Activated T-helper 9 cell treated with anti-CD3 and anti-CD28 coated beads, Interleukin-2, amount 50 U/mL, for 16 hours (primary cell): ENCODE measurements at regions not wholly inside any gene's neighbourhood (a gene's known extent, or its start where the extent isn't known, plus 50 kb on each side); places are given as distances from the start of the nearest gene placed in this dataset.
"Not testable (repeated sequence)": the region's sequence is repeated elsewhere in the genome, so short reads cannot be mapped to it uniquely, and the experiment has no call there.

Experiments
- DNase-seq: peaks from one replicate; pipeline ENCODE4 v3.0.0-alpha.2; 2020; ENCODE audit warnings: low read depth

- no peak for DNase-seq
Observed at GRCh38 chr12:89154743-89155499, 197.4 kb downstream of the DUSP6 start.

- DNase-seq, result no peak
Observed at GRCh38 chr12:89153341-89153740, 199.0 kb downstream of the DUSP6 start.

DNA sequence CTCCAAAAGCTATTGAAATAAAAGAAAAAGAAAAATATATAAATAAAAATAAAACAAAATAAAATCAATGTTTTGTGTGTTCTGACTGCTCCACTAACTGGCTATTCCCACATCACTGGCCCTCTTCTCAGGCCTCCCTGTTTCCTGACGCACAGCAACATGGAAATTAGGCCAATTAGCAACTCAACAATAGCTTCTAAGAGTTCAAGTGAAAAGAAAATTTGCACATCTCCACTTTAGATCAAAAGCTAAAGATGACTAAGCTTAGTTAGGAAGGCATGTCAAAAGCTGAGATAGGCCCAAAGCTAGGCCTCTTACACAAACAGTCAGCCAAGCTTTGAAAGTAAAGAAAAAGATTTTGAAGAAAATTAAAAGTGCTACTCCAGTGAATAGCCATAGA is 200.8 kb downstream of the DUSP6 start:
- DNase-seq, result no peak

GRCh38 chr12:89150789-89151188 is 201.5 kb downstream of the DUSP6 start:
- DNase-seq, result not testable (repeated sequence)

DNA sequence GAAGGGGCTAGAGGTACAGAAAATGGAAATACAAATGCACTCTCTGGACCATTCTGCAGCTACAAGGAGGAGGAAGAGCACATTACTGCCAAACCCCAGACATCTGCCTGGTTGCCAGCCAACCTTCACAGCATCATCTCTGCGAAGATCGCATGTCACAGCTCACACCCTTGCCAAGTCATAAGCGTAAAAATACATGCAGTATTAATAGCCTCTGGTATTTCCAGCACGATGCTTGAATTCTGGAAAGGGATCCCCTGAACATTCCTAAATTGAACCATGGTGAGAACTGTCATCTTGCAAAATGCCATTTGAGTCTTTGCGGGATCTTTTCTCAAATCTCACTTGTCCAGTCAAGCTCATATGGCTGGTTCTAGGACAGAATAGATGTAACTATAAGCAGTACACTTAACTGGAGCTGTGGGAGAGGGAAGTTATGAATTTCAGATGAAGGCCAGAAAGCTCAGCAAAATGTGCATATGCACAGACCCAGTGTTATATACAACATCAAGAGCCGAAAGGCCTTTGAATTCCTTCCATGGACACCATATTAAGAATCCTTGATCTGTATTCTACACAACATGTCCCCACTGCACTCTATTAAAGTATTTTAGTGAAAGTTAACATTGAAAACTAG is 211.6 kb downstream of the DUSP6 start:
- DNase-seq, result no peak

DNA sequence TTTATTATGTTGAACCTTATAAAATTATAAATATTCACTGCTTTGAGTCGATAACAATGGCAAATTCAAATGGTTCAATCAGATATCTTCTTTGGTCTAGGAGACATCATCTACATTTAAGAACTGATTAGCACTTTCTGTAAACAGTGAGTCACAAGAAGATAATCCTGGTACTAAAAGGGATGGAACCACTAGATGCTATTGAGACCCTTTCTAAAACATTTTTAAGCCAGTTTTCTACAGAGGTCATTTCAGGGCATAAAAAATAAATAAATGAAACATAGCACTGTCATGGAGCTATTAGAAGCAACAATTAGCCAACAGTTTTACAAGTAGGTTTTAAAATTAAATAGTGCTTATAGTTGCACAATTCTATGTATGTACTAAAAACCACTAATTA is 212.2 kb downstream of the DUSP6 start:
- DNase-seq, result no peak

DNA sequence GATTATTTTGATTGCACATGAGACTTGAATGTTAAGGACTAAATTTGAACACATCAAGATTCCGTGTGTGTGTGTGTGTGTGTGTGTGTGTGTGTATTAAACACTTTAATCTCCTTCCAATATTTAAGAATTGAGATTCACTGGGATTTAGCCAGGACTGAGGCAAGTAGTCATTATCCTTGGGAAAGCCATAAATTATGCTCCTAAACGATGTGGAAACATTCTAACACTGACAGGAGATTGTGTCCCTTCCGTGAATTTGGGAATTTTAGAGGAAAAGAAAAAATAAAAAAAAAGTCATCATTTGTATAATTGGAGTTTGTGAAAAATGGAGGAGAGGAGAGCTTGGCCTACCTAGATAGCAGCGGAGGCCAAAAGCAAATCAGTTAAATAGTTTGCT is 212.9 kb downstream of the DUSP6 start:
- DNase-seq, result no peak

- no peak for DNase-seq
Observed at GRCh38 chr12:89138048-89138852, 214.1 kb downstream of the DUSP6 start.

DNA sequence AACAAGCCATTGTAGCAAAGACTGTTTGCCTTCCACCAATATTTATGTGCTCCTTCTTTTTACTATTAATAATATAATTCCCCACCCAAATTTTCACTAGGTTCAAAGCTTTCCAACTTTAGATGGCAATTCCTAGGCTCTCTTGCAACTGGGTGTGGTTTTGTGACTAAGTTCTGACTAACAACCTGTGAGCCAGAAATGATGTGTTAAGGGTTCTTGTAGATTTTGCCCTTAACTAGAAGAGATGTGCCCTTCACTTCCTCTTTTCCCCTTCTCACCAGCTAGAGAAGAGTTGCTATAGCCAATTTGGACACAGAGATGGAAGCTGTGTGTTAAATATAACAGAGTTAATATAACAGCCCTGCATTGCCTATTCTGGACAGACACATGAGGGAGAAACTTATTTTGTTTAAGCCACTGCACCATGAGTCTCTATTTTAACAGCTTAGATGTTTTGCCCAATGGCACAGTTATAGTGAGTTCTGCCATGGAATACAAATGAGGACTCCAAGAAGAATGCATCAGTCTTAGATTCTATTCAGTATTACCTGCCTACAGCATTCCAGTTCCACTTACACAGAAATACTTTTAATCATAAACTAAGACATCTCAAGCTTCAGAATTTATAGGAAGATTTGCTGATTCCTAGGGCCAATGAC is 216.2 kb downstream of the DUSP6 start:
- no peak for DNase-seq

DNA sequence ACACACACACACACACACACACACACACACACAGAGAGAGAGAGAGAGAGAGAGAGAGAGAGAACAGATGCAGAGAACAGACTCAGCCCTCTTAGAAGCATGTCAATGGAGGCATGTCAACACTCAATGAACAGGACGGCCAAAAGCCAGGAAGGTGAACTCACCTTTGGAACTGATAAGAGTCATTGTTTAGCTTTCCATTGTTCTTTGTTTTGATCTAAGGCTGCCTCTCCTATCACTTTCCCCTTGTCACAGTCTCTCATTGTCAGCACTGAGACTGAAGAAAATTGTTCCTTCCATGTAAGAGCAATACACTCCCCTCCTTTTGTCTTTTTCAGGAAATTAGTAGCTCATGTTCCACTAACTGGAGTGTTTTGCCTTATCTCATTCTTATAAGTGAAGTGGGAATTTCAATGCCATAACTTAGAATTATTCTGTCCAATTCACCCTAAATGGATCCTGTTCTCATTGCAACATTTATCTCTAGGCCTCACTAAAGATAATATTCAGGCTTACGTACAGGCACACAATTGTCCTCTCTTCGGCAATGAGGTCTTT is 218.0 kb downstream of the DUSP6 start:
- DNase-seq, result no peak

GRCh38 chr12:89129167-89129870 is 223.0 kb downstream of the DUSP6 start:
- DNase-seq, result no peak

DNA sequence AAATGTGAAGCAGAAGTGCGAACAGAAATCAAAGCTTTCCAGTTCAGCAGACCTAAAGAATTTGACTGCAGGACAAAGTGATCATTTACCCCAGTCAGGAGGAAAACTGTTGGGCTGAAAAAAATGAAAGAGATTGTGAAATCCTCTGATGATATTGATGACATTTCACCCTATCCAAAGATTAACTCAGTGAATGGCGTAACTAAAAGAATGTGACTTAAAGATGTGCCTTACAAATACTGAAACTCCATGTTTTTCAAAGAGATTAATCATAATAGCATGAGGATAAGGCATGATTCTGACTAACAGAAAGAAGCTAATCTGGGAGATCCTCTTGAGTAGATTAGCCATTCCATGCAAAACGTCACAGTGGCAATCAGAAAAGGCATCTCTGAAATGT is 225.6 kb downstream of the DUSP6 start:
- no peak for DNase-seq

GRCh38 chr12:89122852-89123251 is 229.4 kb downstream of the DUSP6 start:
- no peak for DNase-seq

DNA sequence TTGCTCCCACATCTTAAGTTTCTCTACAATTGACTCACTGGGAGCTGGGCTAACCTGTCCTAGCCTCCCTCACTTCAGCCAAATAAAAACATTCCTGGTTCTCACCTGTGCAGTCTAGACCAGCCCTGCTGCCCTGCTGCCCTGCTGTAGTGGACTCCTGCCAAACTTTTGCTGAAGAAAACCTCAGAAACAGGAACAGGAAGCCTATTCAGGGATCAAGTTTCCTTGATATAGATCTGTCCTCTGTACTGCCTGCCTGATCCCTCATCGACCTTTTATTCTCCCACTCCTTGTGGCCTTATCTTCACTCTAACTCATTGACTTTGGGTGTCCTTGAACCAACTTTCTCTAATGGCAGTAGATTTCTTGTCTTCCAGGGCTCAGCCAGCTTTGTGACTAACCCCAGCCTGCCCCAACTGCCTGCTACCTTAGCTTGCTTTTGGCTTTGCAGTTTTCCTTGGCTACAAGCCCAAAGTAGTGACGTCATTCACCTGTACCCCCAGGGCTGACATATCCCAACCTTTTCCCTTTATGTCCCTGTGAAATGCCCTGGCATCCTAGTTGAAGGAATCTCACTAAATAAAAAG is 234.8 kb downstream of the DUSP6 start:
- no peak for DNase-seq

DNA sequence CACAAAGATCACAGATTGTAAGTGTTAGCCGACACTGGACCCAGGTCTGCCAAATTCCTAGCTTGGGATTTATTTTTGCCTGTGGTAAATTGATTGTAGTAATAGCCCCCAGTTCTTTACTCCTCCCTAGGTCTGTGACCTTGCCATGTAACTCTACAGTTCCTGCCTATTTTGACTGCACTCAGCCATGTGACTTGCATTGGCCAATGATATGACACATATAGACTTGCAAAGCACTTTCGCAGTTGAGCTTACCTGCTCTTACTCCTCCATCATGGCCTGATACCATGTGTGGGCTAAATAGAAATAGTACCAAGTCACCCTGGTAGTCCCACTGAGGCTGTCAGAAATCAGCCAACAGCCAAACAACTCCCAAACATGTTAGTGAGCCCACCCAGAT is 240.3 kb downstream of the DUSP6 start:
- DNase-seq, result no peak

DNA sequence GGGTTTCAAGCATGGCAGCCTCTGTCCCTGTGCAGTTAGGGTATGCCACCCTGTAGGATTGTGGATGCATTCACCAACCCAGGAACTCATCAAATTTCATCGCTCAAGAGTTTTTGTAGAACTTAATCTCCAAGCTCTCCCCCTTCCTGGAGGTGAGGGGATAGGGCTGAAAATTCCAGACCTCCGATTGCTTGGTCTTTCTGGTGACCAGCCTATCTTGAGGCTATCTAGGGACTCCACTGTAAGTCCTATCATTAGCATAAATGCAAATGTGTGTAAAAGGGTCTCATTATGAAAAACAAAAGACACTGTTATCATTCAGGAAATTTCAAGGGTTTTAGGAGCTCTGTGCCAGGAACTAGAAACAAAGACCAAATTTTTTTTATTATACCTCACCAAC is 244.0 kb downstream of the DUSP6 start:
- no peak for DNase-seq

DNA sequence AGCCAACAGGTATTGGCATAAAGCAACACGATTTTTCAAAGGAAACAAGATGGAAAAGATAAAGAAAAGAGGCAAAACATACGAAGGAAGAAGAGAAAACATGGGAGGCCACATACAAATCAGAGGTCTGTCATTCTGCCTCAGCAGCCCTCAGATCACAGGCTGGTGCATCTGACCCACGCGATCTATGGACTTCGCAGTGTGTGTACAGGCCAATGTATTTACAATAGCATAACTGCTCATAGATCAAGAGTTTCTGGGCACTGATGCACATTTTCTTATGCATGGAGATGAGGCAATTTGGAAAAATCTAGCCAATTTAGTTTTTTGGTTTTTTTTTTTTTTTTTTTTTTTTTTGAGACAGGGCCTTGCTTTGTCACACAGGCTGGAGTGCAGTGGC is 245.4 kb downstream of the DUSP6 start:
- DNase-seq, result no peak

DNA sequence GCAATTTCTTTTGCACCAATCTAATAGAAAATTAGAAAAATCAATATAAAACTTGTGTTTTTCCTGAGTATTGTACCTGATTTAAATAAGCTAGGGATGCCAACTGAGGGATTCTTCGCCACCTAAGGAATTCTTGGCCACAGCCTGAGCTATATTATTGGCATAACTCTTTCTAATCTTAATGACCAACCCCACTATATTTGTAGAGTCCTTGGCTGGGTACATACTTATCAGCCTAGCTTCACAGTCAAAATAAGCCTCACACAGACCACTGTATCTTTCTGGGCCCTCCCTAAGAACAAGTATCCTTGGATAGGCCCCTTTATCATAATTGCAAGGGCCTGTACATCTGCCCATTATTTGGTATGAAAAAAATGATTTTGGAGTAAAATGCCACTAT is 247.1 kb downstream of the DUSP6 start:
- DNase-seq, result no peak

GRCh38 chr12:89103831-89104230 is 248.5 kb downstream of the DUSP6 start:
- no peak for DNase-seq

DNA sequence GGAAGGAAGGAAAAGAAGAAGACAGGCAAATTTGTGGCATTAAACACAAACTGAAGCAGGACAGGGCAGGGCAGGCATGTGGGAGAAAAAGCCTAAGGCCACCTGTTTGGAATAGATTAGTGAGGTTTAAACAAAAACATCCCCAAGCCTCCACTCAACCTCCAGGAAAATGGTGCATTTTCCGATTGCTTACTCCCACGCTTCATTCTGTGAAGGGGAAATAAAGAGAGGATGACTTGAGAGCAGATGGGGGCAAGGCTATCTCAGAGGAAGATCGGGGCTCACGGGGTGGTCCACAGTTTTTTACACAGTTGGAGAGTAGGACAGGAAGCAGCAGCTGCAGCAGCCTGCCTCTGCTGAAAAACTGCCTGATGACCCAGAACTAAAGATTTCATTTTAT is 250.9 kb downstream of the DUSP6 start:
- no peak for DNase-seq

- no peak for DNase-seq
Observed at GRCh38 chr12:89098441-89099112, 253.7 kb downstream of the DUSP6 start.
